Motor neuron (in vitro differentiated cells): ENCODE measurements at regions not wholly inside any gene's neighbourhood (a gene's known extent, or its start where the extent isn't known, plus 50 kb on each side); places are given as distances from the start of the nearest gene placed in this dataset.
A peak's percentile ranks its signal among the peaks of the same experiment; 100 is the strongest.
"Not testable (repeated sequence)": the region's sequence is repeated elsewhere in the genome, so short reads cannot be mapped to it uniquely, and the experiment has no call there.

Experiments
- ATAC-seq, 8 experiments: fragments of 200-7000 bp; cut with Tn5 transposase; replicated peaks in 6 of 8; 2 replicates each; pipeline ENCODE4 v1.8.0; 2021; ENCODE audit warnings: mild to moderate bottlenecking in 8 of 8, moderate library complexity in 8 of 8
- H3K27ac ChIP-seq, 2 donors: fragments of 250-450 bp; sonication (Bioruptor Pico); 2 replicates each; pipeline ENCODE4 v1.9.0; 2021; ENCODE audit warnings: antibody characterized with exemption in 2 of 2, mild to moderate bottlenecking in 2 of 2, moderate library complexity in 1 of 2
- H3K4me1 ChIP-seq, 2 donors: fragments of 250-450 bp; sonication (Bioruptor Pico); replicated peaks in 1 of 2; 2 replicates each; pipeline ENCODE4 v1.6.1; 2021; ENCODE audit warnings: antibody characterized with exemption in 2 of 2, mild to moderate bottlenecking in 2 of 2, moderate library complexity in 1 of 2
- H3K4me3 ChIP-seq, 5 donors: fragments of 250-450 bp; sonication (Bioruptor Pico); 2 replicates each; pipeline ENCODE4 v1.9.0; 2021; ENCODE audit warnings: antibody characterized with exemption in 5 of 5, mild to moderate bottlenecking in 5 of 5, moderate library complexity in 4 of 5
- WGBS, 10 experiments: fragments of 450-650 bp; shearing (Covaris generic); methylation state at CpG; one replicate each; pipeline ENCODE4 v1.0.0; 2022; 5-methylcytosine and 5-hydroxymethylcytosine counted together
- in situ Hi-C, 9 experiments: fragments of 400-800 bp; cut with MboI; loops; one replicate each; pipeline ENCODE4 v1.15.0; 2021; ENCODE audit warnings: low sequenced_read_pairs in 9 of 9, low pct_unique_long_range_greater_than_20kb in 2 of 9; ENCODE audit not compliant: unreplicated experiment in 9 of 9

- Histone ChIP-seq H3K4me1 (no peaks in the 10 kb centered on the region), H3K4me3 (no peak overlapping the region), H3K27ac (no peak overlapping the region)
- ATAC-seq: no peak
- in situ Hi-C loops: no loop called here
- WGBS, 10 experiments: 20 to 100% (median 90%) methylated on average over 1 of the region's 1 CpG; no CpG with 5 or more reads in 6 of the 10 experiments
Observed at GRCh38 chr4:149194061-149194460, 621.6 kb downstream of the IQCM start.

DNA sequence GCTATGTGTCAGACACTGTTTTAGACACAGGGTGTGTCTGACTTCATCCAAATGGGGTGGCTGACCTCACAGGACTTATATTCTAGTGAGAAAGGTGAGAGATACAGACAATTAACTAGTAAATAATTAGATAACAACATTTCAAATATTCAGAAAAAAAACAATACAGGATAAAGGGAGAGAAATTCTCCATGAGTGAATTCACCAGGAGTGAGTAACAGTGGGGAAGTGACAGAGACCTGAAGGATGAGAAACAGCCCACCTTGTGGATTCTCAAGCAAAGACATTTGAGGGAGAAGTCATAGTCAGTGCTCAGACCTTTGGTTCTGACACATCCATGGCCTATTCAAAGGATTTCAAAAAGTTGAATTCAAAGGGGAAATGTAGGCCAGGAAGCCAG lies 627.9 kb downstream of the IQCM start:
- in situ Hi-C loops: no loop called here
- H3K27ac ChIP-seq: no peak overlapping the region
- ATAC-seq: no peak

DNA sequence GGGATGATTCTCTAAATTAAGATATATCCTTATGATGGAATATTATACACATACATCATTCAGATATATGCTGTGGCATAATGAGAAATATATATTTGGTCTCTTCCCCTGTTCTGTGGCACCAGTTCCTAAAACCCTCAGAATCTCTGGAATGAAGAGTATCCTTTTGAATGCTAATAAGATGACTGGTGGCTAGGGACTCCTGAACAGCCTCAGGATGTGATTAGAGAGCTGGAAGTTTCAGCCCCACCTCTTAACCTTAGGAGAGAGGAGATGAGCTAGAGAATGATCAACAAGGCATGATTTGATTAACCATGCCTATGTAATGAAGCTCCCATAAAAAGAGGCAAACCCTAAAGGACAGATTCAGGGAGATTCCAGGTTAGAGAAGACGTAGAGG lies 632.0 kb downstream of the IQCM start:
- in situ Hi-C loops: no loop called here
- ATAC-seq: no peak
- H3K4me3 ChIP-seq: no peak overlapping the region
- WGBS, 10 experiments: 83 to 100% methylated on average over 1 of the region's 1 CpG; no CpG with 5 or more reads in 8 of the 10 experiments
- H3K4me1 ChIP-seq: no peaks in the 10 kb centered on the region
- no peak overlapping the region for H3K27ac ChIP-seq

More for the DNA sequence above, 627.9 kb downstream of the IQCM start:
- Histone ChIP-seq H3K4me1 (no peaks in the 10 kb centered on the region), H3K4me3 (no peak overlapping the region)

GRCh38 chr4:149181459-149181858 lies 634.2 kb downstream of the IQCM start:
- WGBS, 10 experiments: 63 to 100% (median 83%) methylated on average over 1 to 2 of the region's 2 CpGs; no CpG with 5 or more reads in 6 of the 10 experiments

GRCh38 chr4:149176039-149176438 lies 639.6 kb downstream of the IQCM start:
- Histone ChIP-seq H3K4me3 (no peak overlapping the region), H3K27ac (no peak overlapping the region), H3K4me1 (no peaks in the 10 kb centered on the region)
- ATAC-seq: peak in 2 of 8 experiments; percentile 35 to 44
- in situ Hi-C loops: no loop called here
- 40 to 80% (median 75%) methylated on average over 2 to 3 of the region's 5 CpGs; no CpG with 5 or more reads in 5 of the 10 experiments for WGBS, 10 experiments

More at GRCh38 chr4:149181459-149181858, 634.2 kb downstream of the IQCM start:
- ATAC-seq, in situ Hi-C loops, H3K27ac ChIP-seq, H3K4me3 ChIP-seq, H3K4me1 ChIP-seq: not testable (repeated sequence)

DNA sequence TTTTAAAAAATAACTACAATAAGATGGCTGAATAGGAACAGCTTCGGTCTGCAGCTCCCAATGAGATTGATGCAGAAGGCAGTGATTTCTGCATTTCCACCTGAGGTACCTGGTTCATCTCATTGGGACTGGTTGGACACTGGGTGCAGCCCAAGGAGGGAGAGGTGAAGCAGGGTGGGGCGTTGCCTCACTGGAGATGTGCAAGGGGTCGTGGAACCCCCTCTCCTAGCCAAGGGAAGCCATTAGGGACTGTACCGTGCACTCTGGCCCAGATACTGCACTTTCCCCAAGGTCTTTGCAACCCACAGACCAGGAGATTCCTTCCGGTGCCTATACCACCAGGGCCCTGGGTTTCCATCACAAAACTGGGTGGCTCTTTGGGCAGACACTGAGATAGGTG lies 640.1 kb downstream of the IQCM start:
- in situ Hi-C loops: no loop called here
- Histone ChIP-seq H3K4me3 (no peak overlapping the region), H3K4me1 (peaks cover 0 to 3% of the 10 kb centered on the region in 2 donors), H3K27ac (no peak overlapping the region)
- WGBS, 10 experiments: 20 to 100% (median 86%) methylated on average over 1 to 2 of the region's 5 CpGs; no CpG with 5 or more reads in 3 of the 10 experiments
- no peak for ATAC-seq

DNA sequence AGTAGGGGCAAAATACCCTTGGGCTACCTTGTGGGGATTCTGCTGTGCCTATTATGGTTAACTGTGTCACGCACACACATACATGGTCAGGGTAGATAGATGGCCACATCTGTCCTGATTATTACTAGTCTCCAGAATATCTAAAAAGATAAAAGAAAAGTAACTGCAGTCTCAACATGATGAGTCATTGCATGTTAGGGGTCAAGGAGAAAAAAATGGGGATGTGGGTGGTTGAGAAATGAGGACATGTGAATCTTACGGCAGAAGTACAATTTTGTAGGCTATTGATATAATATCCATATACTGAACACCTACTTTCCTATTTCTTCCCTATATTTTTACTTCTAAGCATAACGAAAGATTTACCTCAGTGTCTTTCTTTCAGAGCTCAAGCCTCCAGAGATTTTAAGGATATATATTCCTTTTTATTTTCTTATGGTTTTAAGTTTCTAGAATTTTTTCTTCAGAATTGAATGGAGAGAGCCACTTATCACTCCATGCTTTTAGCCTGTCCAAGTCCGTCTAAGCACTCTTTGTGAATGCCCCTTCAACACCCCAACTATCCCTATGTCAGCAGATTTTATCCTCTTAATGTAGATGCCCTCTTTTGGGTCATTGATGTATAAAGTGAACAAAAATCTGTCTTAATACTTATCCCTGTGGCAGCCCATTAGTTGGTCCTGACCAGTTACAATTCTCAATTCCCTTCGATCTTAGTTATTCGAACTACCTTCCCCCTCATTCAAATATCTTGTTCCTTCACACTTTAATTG lies 642.2 kb downstream of the IQCM start:
- Histone ChIP-seq H3K4me1 (peaks cover 0 to 3% of the 10 kb centered on the region in 2 donors), H3K27ac (no peak overlapping the region), H3K4me3 (no peak overlapping the region)
- in situ Hi-C loops: no loop called here
- 52 to 96% (median 92%) methylated on average over 3 to 6 of the region's 6 CpGs for WGBS, 10 experiments
- no peak for ATAC-seq

DNA sequence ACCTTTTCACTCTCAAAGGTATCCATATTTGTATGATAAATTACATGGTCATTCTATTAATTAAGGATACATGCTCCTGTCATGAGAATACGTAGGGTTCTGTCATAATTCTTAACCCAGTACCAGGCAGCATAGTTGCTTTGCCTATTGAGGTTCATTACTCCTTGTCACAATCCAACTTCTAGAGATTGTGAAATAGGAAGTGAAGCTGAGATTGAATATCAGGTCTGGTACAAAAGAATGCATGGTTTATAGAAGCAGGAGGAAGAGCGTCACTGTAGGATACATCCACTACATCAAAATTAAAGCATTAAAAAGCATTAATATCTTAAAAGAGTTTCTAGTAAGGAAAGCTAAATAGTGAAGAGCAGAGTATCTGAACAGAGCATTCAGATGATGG lies 647.0 kb downstream of the IQCM start:
- Histone ChIP-seq H3K27ac (no peak overlapping the region), H3K4me3 (no peak overlapping the region), H3K4me1 (peaks cover 0 to 8% of the 10 kb centered on the region in 2 donors)
- in situ Hi-C loops: no loop called here
- WGBS, 10 experiments: 60 to 100% (median 90%) methylated on average over 1 to 2 of the region's 2 CpGs
- no peak for ATAC-seq

- WGBS, 10 experiments: 24 to 100% (median 88%) methylated on average over 1 to 2 of the region's 2 CpGs; no CpG with 5 or more reads in 1 of the 10 experiments
- no peak for ATAC-seq
- in situ Hi-C loops: no loop called here
- H3K27ac ChIP-seq: no peak overlapping the region
- no peak overlapping the region for H3K4me3 ChIP-seq
- peaks cover 0 to 8% of the 10 kb centered on the region in 2 donors for H3K4me1 ChIP-seq
Observed at GRCh38 chr4:149166876-149167275, 648.8 kb downstream of the IQCM start.

DNA sequence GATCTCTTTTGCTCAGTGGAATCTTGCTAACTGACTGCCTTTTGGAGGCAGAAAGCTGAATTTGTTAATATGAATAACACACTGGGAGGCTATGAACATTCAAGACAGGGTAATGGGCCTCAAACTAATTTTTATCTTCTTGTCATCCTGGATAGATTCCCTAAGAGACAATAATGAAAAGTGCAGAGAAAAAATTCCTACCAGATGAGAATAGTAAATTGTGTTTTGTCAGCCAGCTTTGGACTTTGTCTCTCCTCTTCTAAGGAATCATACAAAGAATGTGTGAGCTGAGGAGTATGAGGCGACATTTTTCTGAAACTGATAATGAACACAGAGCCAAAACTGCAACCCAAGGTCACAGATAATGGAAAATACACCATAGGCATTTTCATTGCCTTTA lies 649.3 kb downstream of the IQCM start:
- no peak overlapping the region for H3K4me3 ChIP-seq
- no peak for ATAC-seq
- peaks cover 0 to 8% of the 10 kb centered on the region in 2 donors for H3K4me1 ChIP-seq
- in situ Hi-C loops: no loop called here
- WGBS, 10 experiments: 67 to 100% (median 78%) methylated on average over 1 of the region's 1 CpG; no CpG with 5 or more reads in 6 of the 10 experiments
- H3K27ac ChIP-seq: no peak overlapping the region

- peaks cover 0 to 5% of the 10 kb centered on the region in 2 donors for H3K4me1 ChIP-seq
- no peak overlapping the region for H3K4me3 ChIP-seq
- no peak overlapping the region for H3K27ac ChIP-seq
- peak in 1 of 8 experiments; percentile 56 for ATAC-seq
- in situ Hi-C loops: no loop called here
- 40 to 100% (median 70%) methylated on average over 1 to 3 of the region's 3 CpGs; no CpG with 5 or more reads in 4 of the 10 experiments for WGBS, 10 experiments
Observed at GRCh38 chr4:149164282-149164681, 651.4 kb downstream of the IQCM start.

- Histone ChIP-seq H3K4me3 (no peak overlapping the region), H3K27ac (no peak overlapping the region), H3K4me1 (no peaks in the 10 kb centered on the region)
- peak in 1 of 8 experiments; percentile 22 for ATAC-seq
- in situ Hi-C loops: no loop called here
Observed at GRCh38 chr4:149161247-149161646, 654.4 kb downstream of the IQCM start.

GRCh38 chr4:149160370-149160769 lies 655.3 kb downstream of the IQCM start:
- WGBS, 10 experiments: 59 to 88% (median 82%) methylated on average over 1 to 2 of the region's 2 CpGs; no CpG with 5 or more reads in 2 of the 10 experiments
- no peaks in the 10 kb centered on the region for H3K4me1 ChIP-seq
- H3K4me3 ChIP-seq: no peak overlapping the region
- in situ Hi-C loops: no loop called here
- no peak overlapping the region for H3K27ac ChIP-seq
- ATAC-seq: peak in 1 of 8 experiments; percentile 27

- H3K4me3 ChIP-seq: no peak overlapping the region
- ATAC-seq: no peak
- in situ Hi-C loops: no loop called here
Observed at GRCh38 chr4:149158817-149159216, 656.8 kb downstream of the IQCM start.

More at GRCh38 chr4:149158817-149159216, 656.8 kb downstream of the IQCM start:
- WGBS, 10 experiments: 8 to 79% (median 57%) methylated on average over 1 to 3 of the region's 3 CpGs; no CpG with 5 or more reads in 1 of the 10 experiments
- Histone ChIP-seq H3K27ac (no peak overlapping the region), H3K4me1 (no peaks in the 10 kb centered on the region)
